Liver (tissue), 8 donors: ENCODE measurements at regions not wholly inside any gene's neighbourhood (a gene's known extent, or its start where the extent isn't known, plus 50 kb on each side); places are given as distances from the start of the nearest gene placed in this dataset.

Experiments
- DNase-seq: peaks from one replicate; pipeline ENCODE4 v3.0.0-alpha.2; 2017; ENCODE audit warnings: low spot score
- H3K27ac ChIP-seq, 2 donors: one replicate each; pipeline ENCODE4 v1.7.0; 2013; ENCODE audit warnings: inconsistent platforms in 2 of 2, low read length in 2 of 2, control low read depth in 1 of 2, low read depth in 1 of 2, mild to moderate bottlenecking in 1 of 2
- H3K27me3 ChIP-seq, 4 donors: one replicate each; pipeline versions ENCODE4 v1.6.1 to v1.7.0; 2013; ENCODE audit warnings: low read length in 3 of 4, inconsistent platforms in 1 of 4, mild to moderate bottlenecking in 1 of 4, moderate library complexity in 1 of 4; ENCODE audit not compliant: control insufficient read depth in 4 of 4, insufficient read depth in 4 of 4
- H3K36me3 ChIP-seq, 4 donors: one replicate each; pipeline versions ENCODE4 v1.6.1 to v1.7.0; 2013; ENCODE audit warnings: low read length in 3 of 4, mild to moderate bottlenecking in 3 of 4, low read depth in 1 of 4, moderate library complexity in 1 of 4; ENCODE audit not compliant: control insufficient read depth in 4 of 4, insufficient read depth in 3 of 4
- H3K4me1 ChIP-seq, 4 donors: one replicate each; pipeline versions ENCODE4 v1.6.1 to v1.7.0; 2013; ENCODE audit warnings: low read length in 3 of 4, mild to moderate bottlenecking in 3 of 4, moderate library complexity in 1 of 4; ENCODE audit not compliant: control insufficient read depth in 4 of 4, insufficient read depth in 4 of 4
- H3K4me3 ChIP-seq, 3 donors: one replicate each; pipeline versions ENCODE4 v1.6.1 to v1.7.0; 2013; ENCODE audit warnings: low read length in 3 of 3, control low read depth in 1 of 3, low read depth in 1 of 3, mild to moderate bottlenecking in 1 of 3
- H3K9ac ChIP-seq, 2 donors: one replicate each; pipeline ENCODE4 v1.7.0; 2013; ENCODE audit warnings: low read length in 2 of 2, mild to moderate bottlenecking in 2 of 2, moderate library complexity in 2 of 2, control low read depth in 1 of 2, low read depth in 1 of 2
- H3K9me3 ChIP-seq, 4 donors: one replicate each; pipeline versions ENCODE4 v1.6.1 to v1.7.0; 2013; ENCODE audit warnings: low read length in 3 of 4; ENCODE audit not compliant: control insufficient read depth in 4 of 4
- EGR1 ChIP-seq, 2 donors: IDR thresholded peaks; 2 replicates each; pipeline ENCODE4 v1.6.1; 2016 to 2018; ENCODE audit warnings: antibody characterized with exemption in 2 of 2, low read depth in 2 of 2
- FOXA1 ChIP-seq: IDR thresholded peaks from 2 replicates; pipeline ENCODE4 v1.6.1; 2016; ENCODE audit warnings: antibody characterized with exemption
- GABPA ChIP-seq, 2 donors: IDR thresholded peaks in 1 of 2; conservative IDR thresholded peaks in 1 of 2; 2 replicates each; pipeline ENCODE4 v1.6.1; 2016; ENCODE audit warnings: antibody characterized with exemption in 2 of 2, mild to moderate bottlenecking in 1 of 2, moderate library complexity in 1 of 2
- HNF4A ChIP-seq, 2 donors: conservative IDR thresholded peaks; 2 replicates each; pipeline ENCODE4 v1.6.1; 2016; ENCODE audit warnings: antibody characterized with exemption in 2 of 2, mild to moderate bottlenecking in 2 of 2
- JUND ChIP-seq, 2 donors: IDR thresholded peaks; 2 replicates each; pipeline ENCODE4 v1.6.1; 2016; ENCODE audit warnings: antibody characterized with exemption in 2 of 2
- NR2F2 ChIP-seq: IDR thresholded peaks from 2 replicates; pipeline ENCODE4 v1.6.1; 2016; ENCODE audit warnings: antibody characterized with exemption
- RXRA ChIP-seq, 2 donors: IDR thresholded peaks; 2 replicates each; pipeline ENCODE4 v1.6.1; 2017 to 2018; ENCODE audit warnings: antibody characterized with exemption in 2 of 2, mild to moderate bottlenecking in 1 of 2
- SP1 ChIP-seq: IDR thresholded peaks from 2 replicates; pipeline ENCODE4 v1.6.1; 2018; ENCODE audit warnings: antibody characterized with exemption, mild to moderate bottlenecking
- TAF1 ChIP-seq: conservative IDR thresholded peaks from 2 replicates; pipeline ENCODE4 v1.6.1; 2016; ENCODE audit warnings: antibody characterized with exemption, mild to moderate bottlenecking
- YY1 ChIP-seq: IDR thresholded peaks from 2 replicates; pipeline ENCODE4 v1.6.1; 2016; ENCODE audit warnings: antibody characterized with exemption, mild to moderate bottlenecking
- WGBS: extraction: QIAGEN DNeasy Blood & Tissue Kit; methylation state at CpG from one replicate; pipeline ENCODE4 v1.1.7; 2013; 5-methylcytosine and 5-hydroxymethylcytosine counted together
- TF ChIP-seq, protein P1 (sequence below): IDR thresholded peaks from 2 replicates; pipeline ENCODE4 v1.6.1; 2016; ENCODE audit warnings: antibody characterized with exemption
- TF ChIP-seq, protein P2 (sequence below): IDR thresholded peaks from 2 replicates; pipeline ENCODE4 v1.6.1; 2016; ENCODE audit warnings: antibody characterized with exemption, mild to moderate bottlenecking
- TF ChIP-seq, protein P3 (sequence below): fragments of 150-350 bp; IDR thresholded peaks from 2 replicates; pipeline ENCODE4 v1.5.1; 2017; ENCODE audit warnings: improper control_type of control experiment, low read depth, low read length; ENCODE audit not compliant: missing input control
- TF ChIP-seq, protein P4 (sequence below): IDR thresholded peaks from 2 replicates; pipeline ENCODE4 v1.6.1; 2016; ENCODE audit warnings: antibody characterized with exemption
- donor health status: healthy.
- donor health status: healthy.
- donor health status: healthy.
- donor health status: healthy.
- donor health status: healthy.

DNA sequence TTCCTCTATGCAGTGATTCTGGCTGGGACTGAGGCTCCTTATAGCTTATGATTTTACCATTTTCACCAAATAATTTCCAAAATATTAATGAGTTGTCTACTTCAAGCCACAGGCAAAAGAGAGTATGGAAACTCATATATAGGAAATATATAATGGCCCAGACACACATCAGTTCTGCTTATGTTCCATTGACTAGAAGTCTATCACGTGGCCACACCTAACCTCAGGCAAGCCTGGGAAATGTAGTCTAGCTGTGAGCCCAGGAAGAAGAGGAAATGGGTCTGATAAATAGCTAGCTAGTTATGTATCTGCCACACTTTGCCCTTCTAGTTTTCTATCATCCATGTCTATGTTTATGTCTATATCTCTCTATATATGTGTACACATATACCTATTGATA lies 195.1 kb downstream of the OTOL1 start:
- WGBS: 78% methylated on average over 1 of the region's 1 CpG
- TF ChIP-seq EGR1 (IDR thresholded peaks at IDR 0.05; ENCODE audit: low read depth in 2 of 2): no peak
- no peak for TF ChIP-seq YY1
- TF ChIP-seq, protein P1, sequence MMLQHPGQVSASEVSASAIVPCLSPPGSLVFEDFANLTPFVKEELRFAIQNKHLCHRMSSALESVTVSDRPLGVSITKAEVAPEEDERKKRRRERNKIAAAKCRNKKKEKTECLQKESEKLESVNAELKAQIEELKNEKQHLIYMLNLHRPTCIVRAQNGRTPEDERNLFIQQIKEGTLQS: no peak

DNA sequence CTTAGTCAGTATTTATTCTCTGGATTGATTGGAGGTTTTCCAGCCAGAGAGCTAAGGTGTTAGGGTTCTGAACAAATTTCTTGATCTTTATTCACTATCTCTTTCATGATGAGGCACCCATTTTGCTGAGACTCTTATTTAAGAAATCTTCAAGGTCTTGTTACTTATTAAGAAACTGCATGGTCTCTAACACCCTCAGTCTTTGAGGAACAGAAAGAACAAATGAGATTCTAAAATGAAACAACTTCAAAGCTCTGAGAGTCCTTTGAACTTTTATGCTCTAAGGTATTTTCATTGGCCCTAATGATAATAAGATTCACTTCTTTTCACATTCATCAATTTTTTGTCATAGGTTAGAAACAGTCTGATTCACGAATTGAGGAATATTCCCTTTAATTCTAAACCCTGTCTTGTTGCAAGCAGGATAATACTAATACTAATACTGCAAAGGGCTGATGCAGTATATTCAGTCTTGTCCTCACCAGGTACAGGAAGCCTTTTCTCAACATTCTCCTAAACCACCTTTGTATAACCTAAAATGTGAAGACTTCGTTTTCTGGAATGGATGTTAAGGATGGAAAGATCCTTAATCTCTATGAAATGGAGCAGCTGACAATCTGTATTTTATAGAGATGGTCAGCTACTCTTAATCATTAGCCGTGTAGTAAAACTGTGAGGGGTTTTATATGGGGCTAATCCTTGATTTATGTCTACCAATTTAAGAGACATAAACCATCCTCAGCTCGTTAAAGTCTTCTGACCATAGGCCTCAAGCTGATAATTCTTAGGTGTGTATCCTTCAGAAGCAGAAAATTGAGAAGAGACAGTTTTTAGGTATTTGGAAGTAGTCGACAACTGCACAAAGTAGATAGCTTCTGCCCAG lies 198.3 kb downstream of the OTOL1 start:
- Histone ChIP-seq H3K27me3 (no peaks in the 10 kb centered on the region), H3K4me1 (no peaks in the 10 kb centered on the region), H3K36me3 (no peaks in the 10 kb centered on the region), H3K27ac (no peak overlapping the region), H3K9ac (no peak overlapping the region), H3K9me3 (no peaks in the 10 kb centered on the region), H3K4me3 (no peak overlapping the region)
- no peak for DNase-seq
- no peak for TF ChIP-seq FOXA1
- TF ChIP-seq EGR1 (IDR thresholded peaks at IDR 0.05; ENCODE audit: low read depth in 2 of 2): no peak
- WGBS: 75% methylated on average over 5 of the region's 5 CpGs

More for the DNA sequence above, 195.1 kb downstream of the OTOL1 start:
- H3K27me3 ChIP-seq: no peaks in the 10 kb centered on the region
- no peak for DNase-seq
- no peak overlapping the region for H3K9ac ChIP-seq
- H3K9me3 ChIP-seq: no peaks in the 10 kb centered on the region
- no peak overlapping the region for H3K4me3 ChIP-seq
- H3K4me1 ChIP-seq: no peaks in the 10 kb centered on the region
- no peaks in the 10 kb centered on the region for H3K36me3 ChIP-seq
- H3K27ac ChIP-seq: no peak overlapping the region

DNA sequence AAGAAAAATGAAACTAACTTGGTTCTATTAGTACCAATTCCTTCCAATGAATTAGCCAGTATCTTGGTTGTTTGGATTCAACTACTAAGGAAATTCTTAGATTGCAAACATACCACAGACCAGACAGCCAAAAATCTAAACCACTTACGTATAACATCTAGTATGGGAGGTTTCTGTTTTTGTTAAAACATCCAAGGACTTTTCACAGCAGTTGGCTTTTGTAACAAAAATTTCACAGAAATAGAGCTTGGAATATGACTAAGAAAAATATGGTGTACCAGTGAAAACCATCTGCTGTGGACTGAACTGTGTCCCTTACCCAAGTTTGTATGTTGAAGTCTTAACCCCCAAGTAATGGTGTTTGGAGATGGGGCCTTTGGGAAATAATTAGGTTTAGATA lies 199.2 kb downstream of the OTOL1 start:
- Histone ChIP-seq H3K9me3 (no peaks in the 10 kb centered on the region), H3K27ac (no peak overlapping the region), H3K4me3 (no peak overlapping the region), H3K36me3 (no peaks in the 10 kb centered on the region), H3K9ac (no peak overlapping the region), H3K4me1 (no peaks in the 10 kb centered on the region), H3K27me3 (no peaks in the 10 kb centered on the region)
- 79% methylated on average over 1 of the region's 1 CpG for WGBS
- no peak for TF ChIP-seq SP1
- no peak for TF ChIP-seq TAF1
- no peak for TF ChIP-seq RXRA (IDR thresholded peaks at IDR 0.05)
- TF ChIP-seq, protein P1: no peak
- no peak for TF ChIP-seq HNF4A (conservative IDR thresholded peaks at IDR 0.05)
- no peak for TF ChIP-seq FOXA1
- no peak for TF ChIP-seq JUND (IDR thresholded peaks at IDR 0.05)
- no peak for TF ChIP-seq GABPA (IDR thresholded peaks at IDR 0.05 in 1 of 2, conservative IDR thresholded peaks at IDR 0.05 in 1 of 2)
- TF ChIP-seq, protein P2, sequence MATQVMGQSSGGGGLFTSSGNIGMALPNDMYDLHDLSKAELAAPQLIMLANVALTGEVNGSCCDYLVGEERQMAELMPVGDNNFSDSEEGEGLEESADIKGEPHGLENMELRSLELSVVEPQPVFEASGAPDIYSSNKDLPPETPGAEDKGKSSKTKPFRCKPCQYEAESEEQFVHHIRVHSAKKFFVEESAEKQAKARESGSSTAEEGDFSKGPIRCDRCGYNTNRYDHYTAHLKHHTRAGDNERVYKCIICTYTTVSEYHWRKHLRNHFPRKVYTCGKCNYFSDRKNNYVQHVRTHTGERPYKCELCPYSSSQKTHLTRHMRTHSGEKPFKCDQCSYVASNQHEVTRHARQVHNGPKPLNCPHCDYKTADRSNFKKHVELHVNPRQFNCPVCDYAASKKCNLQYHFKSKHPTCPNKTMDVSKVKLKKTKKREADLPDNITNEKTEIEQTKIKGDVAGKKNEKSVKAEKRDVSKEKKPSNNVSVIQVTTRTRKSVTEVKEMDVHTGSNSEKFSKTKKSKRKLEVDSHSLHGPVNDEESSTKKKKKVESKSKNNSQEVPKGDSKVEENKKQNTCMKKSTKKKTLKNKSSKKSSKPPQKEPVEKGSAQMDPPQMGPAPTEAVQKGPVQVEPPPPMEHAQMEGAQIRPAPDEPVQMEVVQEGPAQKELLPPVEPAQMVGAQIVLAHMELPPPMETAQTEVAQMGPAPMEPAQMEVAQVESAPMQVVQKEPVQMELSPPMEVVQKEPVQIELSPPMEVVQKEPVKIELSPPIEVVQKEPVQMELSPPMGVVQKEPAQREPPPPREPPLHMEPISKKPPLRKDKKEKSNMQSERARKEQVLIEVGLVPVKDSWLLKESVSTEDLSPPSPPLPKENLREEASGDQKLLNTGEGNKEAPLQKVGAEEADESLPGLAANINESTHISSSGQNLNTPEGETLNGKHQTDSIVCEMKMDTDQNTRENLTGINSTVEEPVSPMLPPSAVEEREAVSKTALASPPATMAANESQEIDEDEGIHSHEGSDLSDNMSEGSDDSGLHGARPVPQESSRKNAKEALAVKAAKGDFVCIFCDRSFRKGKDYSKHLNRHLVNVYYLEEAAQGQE: no peak
- TF ChIP-seq, protein P3, sequence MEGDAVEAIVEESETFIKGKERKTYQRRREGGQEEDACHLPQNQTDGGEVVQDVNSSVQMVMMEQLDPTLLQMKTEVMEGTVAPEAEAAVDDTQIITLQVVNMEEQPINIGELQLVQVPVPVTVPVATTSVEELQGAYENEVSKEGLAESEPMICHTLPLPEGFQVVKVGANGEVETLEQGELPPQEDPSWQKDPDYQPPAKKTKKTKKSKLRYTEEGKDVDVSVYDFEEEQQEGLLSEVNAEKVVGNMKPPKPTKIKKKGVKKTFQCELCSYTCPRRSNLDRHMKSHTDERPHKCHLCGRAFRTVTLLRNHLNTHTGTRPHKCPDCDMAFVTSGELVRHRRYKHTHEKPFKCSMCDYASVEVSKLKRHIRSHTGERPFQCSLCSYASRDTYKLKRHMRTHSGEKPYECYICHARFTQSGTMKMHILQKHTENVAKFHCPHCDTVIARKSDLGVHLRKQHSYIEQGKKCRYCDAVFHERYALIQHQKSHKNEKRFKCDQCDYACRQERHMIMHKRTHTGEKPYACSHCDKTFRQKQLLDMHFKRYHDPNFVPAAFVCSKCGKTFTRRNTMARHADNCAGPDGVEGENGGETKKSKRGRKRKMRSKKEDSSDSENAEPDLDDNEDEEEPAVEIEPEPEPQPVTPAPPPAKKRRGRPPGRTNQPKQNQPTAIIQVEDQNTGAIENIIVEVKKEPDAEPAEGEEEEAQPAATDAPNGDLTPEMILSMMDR: no peak
- TF ChIP-seq YY1: no peak
- no peak for TF ChIP-seq NR2F2
- TF ChIP-seq, protein P4, sequence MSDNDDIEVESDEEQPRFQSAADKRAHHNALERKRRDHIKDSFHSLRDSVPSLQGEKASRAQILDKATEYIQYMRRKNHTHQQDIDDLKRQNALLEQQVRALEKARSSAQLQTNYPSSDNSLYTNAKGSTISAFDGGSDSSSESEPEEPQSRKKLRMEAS: no peak
- DNase-seq: no peak
